CD4-positive, alpha-beta T cell (primary cell): ENCODE measurements at regions not wholly inside any gene's neighbourhood (a gene's known extent, or its start where the extent isn't known, plus 50 kb on each side); places are given as distances from the start of the nearest gene placed in this dataset.

ENCODE experiments used
- ATAC-seq: fragments of 200-7000 bp; cut with Tn5 transposase; one replicate; pipeline ENCODE4 v1.10.0; 2022; ENCODE audit warnings: mild to moderate bottlenecking; ENCODE audit not compliant: poor library complexity
- CTCF ChIA-PET: fragments of 350-600 bp; sonication (Branson Sonifier 250); formaldehyde crosslinking; loops from one replicate; lab custom pipeline; 2021; ENCODE audit warnings: antibody characterized with exemption, inconsistent platforms; lab: Charles Lee
- POLR2A ChIA-PET: fragments of 350-600 bp; sonication (Branson Sonifier 250); formaldehyde crosslinking; loops from one replicate; lab custom pipeline; 2021; ENCODE audit warnings: antibody characterized with exemption, inconsistent platforms; lab: Charles Lee
- DNase-seq, 14 experiments: peaks; one replicate each; pipeline ENCODE4 v3.0.0-alpha.2; 2013 to 2020; ENCODE audit warnings: mixed read lengths in 2 of 14
- H3K27ac ChIP-seq, 2 donors: one replicate each; pipeline versions ENCODE4 v1.5.1 to v1.7.0; 2013; ENCODE audit warnings: low read length in 2 of 2, low read depth in 1 of 2, mild to moderate bottlenecking in 1 of 2
- H3K27me3 ChIP-seq, 2 experiments: 1 replicate in 1 of 2; 2 replicates in 1 of 2; pipeline versions ENCODE4 v1.6.1 to v1.7.0; 2013; ENCODE audit warnings: low read length in 2 of 2, control low read depth in 1 of 2, mild to moderate bottlenecking in 1 of 2, moderate library complexity in 1 of 2; ENCODE audit not compliant: insufficient read depth in 2 of 2, control insufficient read depth in 1 of 2
- H3K36me3 ChIP-seq: one replicate; pipeline ENCODE4 v1.6.1; 2013; ENCODE audit warnings: low read length, control low read depth; ENCODE audit not compliant: insufficient read depth
- H3K4me1 ChIP-seq: one replicate; pipeline ENCODE4 v1.6.1; 2013; ENCODE audit warnings: low read length, control low read depth; ENCODE audit not compliant: insufficient read depth
- H3K4me3 ChIP-seq: one replicate; pipeline ENCODE4 v1.5.1; 2013; ENCODE audit warnings: mild to moderate bottlenecking, low read length, moderate library complexity
- H3K9me3 ChIP-seq, 2 experiments: 1 replicate in 1 of 2; 2 replicates in 1 of 2; pipeline versions ENCODE4 v1.6.1 to v1.7.0; 2013; ENCODE audit warnings: low read length in 2 of 2, mild to moderate bottlenecking in 2 of 2, control low read depth in 1 of 2, moderate library complexity in 1 of 2; ENCODE audit not compliant: control insufficient read depth in 1 of 2, insufficient read depth in 1 of 2
- H3K27ac Mint-ChIP-seq: one replicate; pipeline ENCODE4 v1.8.0; 2020; ENCODE audit warnings: mixed read lengths
- H3K27me3 Mint-ChIP-seq: one replicate; pipeline ENCODE4 v1.8.0; 2021; ENCODE audit warnings: mixed read lengths
- H3K36me3 Mint-ChIP-seq: one replicate; pipeline ENCODE4 v1.8.0; 2021; ENCODE audit warnings: low read depth, mixed read lengths
- H3K4me1 Mint-ChIP-seq: one replicate; pipeline ENCODE4 v1.8.0; 2021; ENCODE audit warnings: low read depth, mixed read lengths
- H3K4me3 Mint-ChIP-seq: one replicate; pipeline ENCODE4 v1.8.0; 2020; ENCODE audit warnings: mild to moderate bottlenecking, mixed read lengths
- H3K9me3 Mint-ChIP-seq: one replicate; pipeline ENCODE4 v1.8.0; 2020; ENCODE audit warnings: mixed read lengths
- intact Hi-C, 2 experiments: fragments of 100-400 bp; cut with DNase I in 1 of 2; cut with micrococcal nuclease in 1 of 2; formaldehyde crosslinking; loops; one replicate each; pipeline versions ENCODE4 v1.15.1 to v1.9.0; 2023 to 2025; cut with DNase I, micrococcal nuclease
- TF ChIP-seq, protein P1 (sequence below): fragments of 200-600 bp; IDR thresholded peaks from one replicate; pipeline ENCODE4 v1.8.0; 2022; ENCODE audit warnings: antibody characterized with exemption, mild to moderate bottlenecking

DNA sequence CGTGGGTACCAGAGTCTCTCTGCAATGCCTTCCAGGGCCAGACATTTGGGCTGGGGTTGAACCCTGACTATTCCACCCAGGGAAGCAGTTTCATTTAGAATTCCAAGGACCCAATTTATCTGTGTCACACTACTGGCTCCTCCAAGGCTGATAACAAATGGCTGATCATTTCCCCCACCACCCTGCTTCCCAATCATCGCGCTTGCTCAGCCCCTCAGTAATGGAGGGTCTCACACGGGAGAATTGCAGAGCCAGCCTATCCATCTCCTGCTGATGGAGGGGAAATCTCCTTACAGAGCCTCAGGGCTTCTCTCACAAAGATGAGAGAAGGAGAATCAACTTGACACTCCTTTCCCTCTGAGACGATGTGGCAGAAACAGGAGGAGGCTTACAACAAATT, 78.4 kb upstream of the WSCD2 start:
- peaks cover 12% of the 10 kb centered on the region for H3K4me1 Mint-ChIP-seq
- no peaks in the 10 kb centered on the region for H3K9me3 ChIP-seq
- H3K9me3 Mint-ChIP-seq, result no peaks in the 10 kb centered on the region
- peaks cover 2 to 7% of the 10 kb centered on the region in 2 experiments for H3K27me3 ChIP-seq
- DNase-seq (no peak), ATAC-seq (no peak)
- ChIA-PET POLR2A (no interaction called here), CTCF (no interaction called here)
- TF ChIP-seq, protein P1, sequence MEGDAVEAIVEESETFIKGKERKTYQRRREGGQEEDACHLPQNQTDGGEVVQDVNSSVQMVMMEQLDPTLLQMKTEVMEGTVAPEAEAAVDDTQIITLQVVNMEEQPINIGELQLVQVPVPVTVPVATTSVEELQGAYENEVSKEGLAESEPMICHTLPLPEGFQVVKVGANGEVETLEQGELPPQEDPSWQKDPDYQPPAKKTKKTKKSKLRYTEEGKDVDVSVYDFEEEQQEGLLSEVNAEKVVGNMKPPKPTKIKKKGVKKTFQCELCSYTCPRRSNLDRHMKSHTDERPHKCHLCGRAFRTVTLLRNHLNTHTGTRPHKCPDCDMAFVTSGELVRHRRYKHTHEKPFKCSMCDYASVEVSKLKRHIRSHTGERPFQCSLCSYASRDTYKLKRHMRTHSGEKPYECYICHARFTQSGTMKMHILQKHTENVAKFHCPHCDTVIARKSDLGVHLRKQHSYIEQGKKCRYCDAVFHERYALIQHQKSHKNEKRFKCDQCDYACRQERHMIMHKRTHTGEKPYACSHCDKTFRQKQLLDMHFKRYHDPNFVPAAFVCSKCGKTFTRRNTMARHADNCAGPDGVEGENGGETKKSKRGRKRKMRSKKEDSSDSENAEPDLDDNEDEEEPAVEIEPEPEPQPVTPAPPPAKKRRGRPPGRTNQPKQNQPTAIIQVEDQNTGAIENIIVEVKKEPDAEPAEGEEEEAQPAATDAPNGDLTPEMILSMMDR, result no peak
- no peak overlapping the region for H3K4me3 Mint-ChIP-seq
- no peak overlapping the region for H3K4me3 ChIP-seq
- H3K27me3 Mint-ChIP-seq, result peaks cover 33% of the 10 kb centered on the region
- no peaks in the 10 kb centered on the region for H3K36me3 Mint-ChIP-seq
- H3K4me1 ChIP-seq, result peaks cover 20% of the 10 kb centered on the region
- H3K27ac ChIP-seq, result no peak overlapping the region
- H3K27ac Mint-ChIP-seq, result no peak overlapping the region
- no peaks in the 10 kb centered on the region for H3K36me3 ChIP-seq
- intact Hi-C loops, result no loop called here

DNA sequence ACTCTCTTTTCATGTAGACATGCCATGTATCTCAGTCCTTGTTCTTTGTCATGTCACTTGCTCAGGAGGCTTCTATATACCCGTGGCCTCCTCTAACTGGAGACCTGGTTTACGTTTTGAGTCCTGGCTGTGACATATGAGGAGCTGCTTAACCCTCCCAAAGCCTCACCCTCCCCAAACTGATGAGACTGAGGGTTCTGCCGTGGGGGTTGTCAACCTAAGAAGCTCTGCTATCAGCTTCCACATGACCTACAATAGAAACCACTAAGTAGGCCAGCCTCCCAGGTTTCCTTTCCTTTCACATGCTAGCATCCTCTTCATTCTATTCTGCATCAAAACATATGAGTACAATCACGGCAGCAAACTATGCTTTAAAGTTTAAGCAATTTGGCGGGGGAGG, 76.8 kb upstream of the WSCD2 start:
- DNase-seq (peak in 3 of 14 experiments; percentile 35 to 55 (median 44)), ATAC-seq (peak; percentile 54)
- Mint-ChIP-seq H3K27me3 (peaks cover 38% of the 10 kb centered on the region), H3K36me3 (no peaks in the 10 kb centered on the region), H3K27ac (peak overlapping the region; percentile 1), H3K4me3 (no peak overlapping the region), H3K4me1 (peaks cover 2% of the 10 kb centered on the region), H3K9me3 (no peaks in the 10 kb centered on the region)
- H3K4me3 ChIP-seq, result no peak overlapping the region
- peaks cover 10% of the 10 kb centered on the region for H3K4me1 ChIP-seq
- H3K27me3 ChIP-seq, result peaks cover 2 to 13% of the 10 kb centered on the region in 2 experiments
- ChIA-PET POLR2A (no interaction called here), CTCF (no interaction called here)
- no peaks in the 10 kb centered on the region for H3K9me3 ChIP-seq
- H3K27ac ChIP-seq, result no peak overlapping the region
- intact Hi-C loops, result no loop called here
- H3K36me3 ChIP-seq, result no peaks in the 10 kb centered on the region
- TF ChIP-seq, protein P1, result no peak

DNA sequence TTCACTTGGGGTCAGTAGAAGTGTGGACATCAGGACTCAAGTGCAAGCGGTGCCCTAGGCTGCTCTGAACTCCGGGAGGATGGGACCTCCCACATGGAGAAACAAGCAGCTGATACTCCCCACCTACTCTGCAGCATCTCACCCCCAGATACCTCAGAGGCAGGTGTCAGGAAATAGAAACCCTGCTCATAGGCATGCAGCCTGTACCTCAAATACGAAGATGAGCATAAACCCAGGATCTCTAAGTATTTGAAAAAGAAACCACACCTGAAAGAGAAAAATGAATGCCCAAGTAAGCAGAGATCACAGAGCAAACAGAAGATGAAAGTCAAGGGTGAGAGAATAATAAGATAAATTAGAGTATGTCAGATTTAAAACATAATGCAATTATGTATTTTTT, 75.6 kb upstream of the WSCD2 start:
- no peak for DNase-seq
- Mint-ChIP-seq H3K4me1 (no peaks in the 10 kb centered on the region), H3K4me3 (no peak overlapping the region), H3K27ac (no peak overlapping the region), H3K36me3 (no peaks in the 10 kb centered on the region), H3K27me3 (peaks cover 36% of the 10 kb centered on the region), H3K9me3 (no peaks in the 10 kb centered on the region)
- no peak for ATAC-seq
- intact Hi-C loops, result no loop called here
- ChIA-PET CTCF (no interaction called here), POLR2A (no interaction called here)
- H3K4me1 ChIP-seq, result peaks cover 7% of the 10 kb centered on the region
- TF ChIP-seq, protein P1, result no peak
- no peak overlapping the region for H3K4me3 ChIP-seq
- no peak overlapping the region for H3K27ac ChIP-seq
- no peaks in the 10 kb centered on the region for H3K36me3 ChIP-seq
- H3K9me3 ChIP-seq, result no peaks in the 10 kb centered on the region
- peaks cover 2 to 8% of the 10 kb centered on the region in 2 experiments for H3K27me3 ChIP-seq
